ENCODE measurements at regions not wholly inside any gene's neighbourhood (a gene's known extent, or its start where the extent isn't known, plus 50 kb on each side); places are given as distances from the start of the nearest gene placed in this dataset.

- Histone ChIP-seq H2BK20ac (ENCODE audit: low read depth, low read length) (no peak overlapping the region), H4K8ac (ENCODE audit: low read depth in 2 of 2, low read length in 2 of 2) (no peak overlapping the region), H3K9me3 (ENCODE audit: control insufficient read depth, insufficient read depth, low read length) (no peaks in the 10 kb centered on the region), H3K79me1 (ENCODE audit: low read depth in 1 of 2, low read length in 2 of 2) (no peaks in the 10 kb centered on the region), H3K14ac (replicated peaks; ENCODE audit: low read depth, low read length) (no peak overlapping the region), H3K4ac (ENCODE audit: low read depth, low read length) (no peak overlapping the region), H2AK5ac (ENCODE audit: low read depth, low read length) (no peak overlapping the region), H3K27me3 (ENCODE audit: control insufficient read depth, insufficient read depth, low read length) (peaks cover 1% of the 10 kb centered on the region; the same call in 1 of the 2 replicates), H4K91ac (ENCODE audit: insufficient read depth, low read depth, low read length) (no peak overlapping the region), H4K20me1 (ENCODE audit: insufficient read depth, low read length) (no peaks in the 10 kb centered on the region), H2BK5ac (ENCODE audit: low read depth, low read length, poor library complexity, severe bottlenecking) (no peak overlapping the region), H2AFZ (replicated peaks; ENCODE audit: low read length, poor library complexity) (no peak overlapping the region), H2AK9ac (replicated peaks; ENCODE audit: low read depth, low read length, poor library complexity) (no peak overlapping the region), H4K5ac (ENCODE audit: low read depth, low read length) (no peak overlapping the region), H3K4me2 (ENCODE audit: low read depth, low read length) (no peak overlapping the region), H3K27ac (ENCODE audit: insufficient read depth, low read length) (no peak overlapping the region), H3K18ac (ENCODE audit: low read depth, low read length) (no peak overlapping the region), H3K4me3 (ENCODE audit: insufficient read depth, low read depth, low read length) (no peak overlapping the region), H2BK120ac (ENCODE audit: low read depth, low read length) (no peak overlapping the region), H3K56ac (ENCODE audit: extremely low read depth, insufficient read depth, low read length) (no peak overlapping the region), H3K4me1 (ENCODE audit: control insufficient read depth, insufficient read depth, low read length) (peaks cover 11% of the 10 kb centered on the region), H3K23ac (ENCODE audit: low read depth, low read length) (no peak overlapping the region), H3K9me1 (ENCODE audit: insufficient read depth, low read length) (peaks cover 11% of the 10 kb centered on the region), H3K36me3 (ENCODE audit: control insufficient read depth, insufficient read depth, low read length) (no peaks in the 10 kb centered on the region), H3K9ac (ENCODE audit: low read depth, low read length) (no peak overlapping the region), H2BK15ac (ENCODE audit: low read depth, low read length) (no peak overlapping the region)
- dilution Hi-C loops (cut with HindIII; ENCODE audit: low sequenced_read_pairs, unreplicated experiment): no loop called here
- ChIA-PET POLR2A (ENCODE audit: unreplicated experiment) (interaction anchor here (0.6 kb wide), 1 partner anchor 36 kb away, joined by 15 read pairs; no protein-coding TSS in a partner anchor), CTCF (interaction anchor here (0.6 kb wide), 1 partner anchor 192 kb away, joined by 3 read pairs; no protein-coding TSS in a partner anchor)
- ATAC-seq (ENCODE audit: low read depth) (peak; percentile 63), DNase-seq (peak; percentile 85)
- BruUV-seq (replicated peaks): no TSS peak
- in situ Hi-C loops (cut with MboI; ENCODE audit: low sequenced_read_pairs): no loop called here
- WGBS, 2 experiments (ENCODE audit: extremely low coverage in 2 of 2, insufficient read length in 1 of 2): no CpG with 5 or more reads among the region's 3 CpGs
- TF ChIP-seq MXI1 (IDR thresholded peaks at IDR 0.05; ENCODE audit: borderline replicate concordance, low read depth, low read length) (0 out of 2 replicates have a peak, but pooled peaks have one; percentile 38), RFX5 (IDR thresholded peaks at IDR 0.05; ENCODE audit: low read depth, low read length) (no peak), FOS (IDR thresholded peaks at IDR 0.05; ENCODE audit: low read depth, low read length) (no peak), SMC3 (IDR thresholded peaks at IDR 0.05; ENCODE audit: low read depth, low read length) (no peak)
- intact Hi-C loops (cut with micrococcal nuclease): no loop called here
Observed at GRCh38 chr11:128365044-128365443, 222.3 kb downstream of the ETS1 start.
